ENCODE measurements at regions not wholly inside any gene's neighbourhood (a gene's known extent, or its start where the extent isn't known, plus 50 kb on each side); places are given as distances from the start of the nearest gene placed in this dataset.

- DNase-seq = no peak
- H3K4me1 ChIP-seq (ENCODE audit: control insufficient read depth, insufficient read depth, low read length) = no peaks in the 10 kb centered on the region
- H3K36me3 ChIP-seq (ENCODE audit: control insufficient read depth, insufficient read depth, low read length) = no peaks in the 10 kb centered on the region
- H3K27me3 ChIP-seq (ENCODE audit: control insufficient read depth, insufficient read depth, low read length, poor library complexity, severe bottlenecking) = no peaks in the 10 kb centered on the region
- no peak overlapping the region for H3K4me3 Mint-ChIP-seq
- no peaks in the 10 kb centered on the region for H3K36me3 Mint-ChIP-seq (ENCODE audit: low read depth)
- no peak overlapping the region for H3K9ac ChIP-seq (ENCODE audit: extremely low read depth, low read length, poor library complexity, severe bottlenecking)
- WGBS, 2 experiments (ENCODE audit: insufficient coverage in 1 of 2, insufficient read length in 1 of 2) = 66 to 71% methylated on average over 2 of the region's 2 CpGs
- H3K9me3 ChIP-seq (ENCODE audit: control insufficient read depth, low read length) = peaks cover 21% of the 10 kb centered on the region
- H3K27me3 Mint-ChIP-seq (ENCODE audit: insufficient read depth) = peaks cover 9% of the 10 kb centered on the region
- H3K4me3 ChIP-seq (ENCODE audit: low read length) = no peak overlapping the region
- TF ChIP-seq CTCF (conservative IDR thresholded peaks at IDR 0.05) = no peak
- H3K27ac ChIP-seq (ENCODE audit: low read depth, low read length) = no peak overlapping the region
- peaks cover 22% of the 10 kb centered on the region for H3K4me1 Mint-ChIP-seq
- H3K27ac Mint-ChIP-seq = no peak overlapping the region
- H3K9me3 Mint-ChIP-seq = peaks cover 28% of the 10 kb centered on the region
These were observed 311.3 kb upstream of the EMCN start for GRCh38 chr4:100828986-100829685.

- no peak for TF ChIP-seq CTCF (conservative IDR thresholded peaks at IDR 0.05)
- Histone ChIP-seq H3K36me3 (ENCODE audit: control insufficient read depth, insufficient read depth, low read length) (no peaks in the 10 kb centered on the region), H3K4me1 (ENCODE audit: control insufficient read depth, insufficient read depth, low read length) (no peaks in the 10 kb centered on the region), H3K9me3 (ENCODE audit: control insufficient read depth, low read length) (peaks cover 21% of the 10 kb centered on the region), H3K27me3 (ENCODE audit: control insufficient read depth, insufficient read depth, low read length, poor library complexity, severe bottlenecking) (no peaks in the 10 kb centered on the region), H3K27ac (ENCODE audit: low read depth, low read length) (no peak overlapping the region), H3K9ac (ENCODE audit: extremely low read depth, low read length, poor library complexity, severe bottlenecking) (no peak overlapping the region), H3K4me3 (ENCODE audit: low read length) (no peak overlapping the region)
- peaks cover 28% of the 10 kb centered on the region for H3K9me3 Mint-ChIP-seq
- H3K27me3 Mint-ChIP-seq (ENCODE audit: insufficient read depth) = peaks cover 11% of the 10 kb centered on the region
- no peaks in the 10 kb centered on the region for H3K36me3 Mint-ChIP-seq (ENCODE audit: low read depth)
- no peak for DNase-seq
- WGBS, 2 experiments (ENCODE audit: insufficient coverage in 1 of 2, insufficient read length in 1 of 2) = 63 to 77% methylated on average over 2 to 3 of the region's 3 CpGs
- peaks cover 23% of the 10 kb centered on the region for H3K4me1 Mint-ChIP-seq
- H3K27ac Mint-ChIP-seq = no peak overlapping the region
- H3K4me3 Mint-ChIP-seq = no peak overlapping the region
These were observed 310.5 kb upstream of the EMCN start for GRCh38 chr4:100828364-100828763.

GRCh38 chr4:100827756-100828155 is 309.9 kb upstream of the EMCN start:
- H3K36me3 ChIP-seq (ENCODE audit: control insufficient read depth, insufficient read depth, low read length) = no peaks in the 10 kb centered on the region
- Mint-ChIP-seq H3K36me3 (ENCODE audit: low read depth) (no peaks in the 10 kb centered on the region), H3K9me3 (peaks cover 28% of the 10 kb centered on the region), H3K4me3 (no peak overlapping the region), H3K4me1 (peaks cover 23% of the 10 kb centered on the region), H3K27me3 (ENCODE audit: insufficient read depth) (peaks cover 11% of the 10 kb centered on the region), H3K27ac (no peak overlapping the region)
- no peak overlapping the region for H3K27ac ChIP-seq (ENCODE audit: low read depth, low read length)
- no peak for DNase-seq
- H3K4me3 ChIP-seq (ENCODE audit: low read length) = no peak overlapping the region
- H3K27me3 ChIP-seq (ENCODE audit: control insufficient read depth, insufficient read depth, low read length, poor library complexity, severe bottlenecking) = no peaks in the 10 kb centered on the region
- peaks cover 21% of the 10 kb centered on the region for H3K9me3 ChIP-seq (ENCODE audit: control insufficient read depth, low read length)
- no peak for TF ChIP-seq CTCF (conservative IDR thresholded peaks at IDR 0.05)
- H3K4me1 ChIP-seq (ENCODE audit: control insufficient read depth, insufficient read depth, low read length) = no peaks in the 10 kb centered on the region
- no peak overlapping the region for H3K9ac ChIP-seq (ENCODE audit: extremely low read depth, low read length, poor library complexity, severe bottlenecking)

Data from endodermal cell (in vitro differentiated cells).